ENCODE measurements at regions not wholly inside any gene's neighbourhood (a gene's known extent, or its start where the extent isn't known, plus 50 kb on each side); places are given as distances from the start of the nearest gene placed in this dataset.

DNA sequence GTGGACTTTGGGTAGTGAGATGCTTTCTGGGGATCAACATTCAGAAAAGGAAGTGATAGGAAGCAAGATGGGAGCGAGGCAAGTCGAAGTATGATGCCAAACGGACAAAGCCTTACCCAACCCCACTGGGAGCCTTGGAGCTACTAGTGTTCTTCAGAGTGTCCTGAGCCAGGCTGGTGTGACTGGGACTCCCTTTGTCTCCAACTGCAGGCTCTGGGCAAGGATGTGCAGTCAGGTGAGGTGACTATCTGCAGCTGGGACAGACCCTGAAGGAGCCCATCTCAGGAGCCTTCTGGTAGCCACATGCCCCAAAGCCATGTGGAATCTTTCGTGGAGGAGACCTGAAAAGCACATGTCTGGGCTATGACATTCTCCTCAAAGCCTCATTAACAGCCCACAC lies 360.6 kb downstream of the MTRR start (continued):
- no peak for TF ChIP-seq ESRRA (IDR thresholded peaks at IDR 0.05; ENCODE audit: low read length)
- TF ChIP-seq, protein P1, sequence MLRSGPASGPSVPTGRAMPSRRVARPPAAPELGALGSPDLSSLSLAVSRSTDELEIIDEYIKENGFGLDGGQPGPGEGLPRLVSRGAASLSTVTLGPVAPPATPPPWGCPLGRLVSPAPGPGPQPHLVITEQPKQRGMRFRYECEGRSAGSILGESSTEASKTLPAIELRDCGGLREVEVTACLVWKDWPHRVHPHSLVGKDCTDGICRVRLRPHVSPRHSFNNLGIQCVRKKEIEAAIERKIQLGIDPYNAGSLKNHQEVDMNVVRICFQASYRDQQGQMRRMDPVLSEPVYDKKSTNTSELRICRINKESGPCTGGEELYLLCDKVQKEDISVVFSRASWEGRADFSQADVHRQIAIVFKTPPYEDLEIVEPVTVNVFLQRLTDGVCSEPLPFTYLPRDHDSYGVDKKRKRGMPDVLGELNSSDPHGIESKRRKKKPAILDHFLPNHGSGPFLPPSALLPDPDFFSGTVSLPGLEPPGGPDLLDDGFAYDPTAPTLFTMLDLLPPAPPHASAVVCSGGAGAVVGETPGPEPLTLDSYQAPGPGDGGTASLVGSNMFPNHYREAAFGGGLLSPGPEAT (IDR thresholded peaks at IDR 0.05; ENCODE audit: low read depth), result no peak
- TF ChIP-seq, protein P2, sequence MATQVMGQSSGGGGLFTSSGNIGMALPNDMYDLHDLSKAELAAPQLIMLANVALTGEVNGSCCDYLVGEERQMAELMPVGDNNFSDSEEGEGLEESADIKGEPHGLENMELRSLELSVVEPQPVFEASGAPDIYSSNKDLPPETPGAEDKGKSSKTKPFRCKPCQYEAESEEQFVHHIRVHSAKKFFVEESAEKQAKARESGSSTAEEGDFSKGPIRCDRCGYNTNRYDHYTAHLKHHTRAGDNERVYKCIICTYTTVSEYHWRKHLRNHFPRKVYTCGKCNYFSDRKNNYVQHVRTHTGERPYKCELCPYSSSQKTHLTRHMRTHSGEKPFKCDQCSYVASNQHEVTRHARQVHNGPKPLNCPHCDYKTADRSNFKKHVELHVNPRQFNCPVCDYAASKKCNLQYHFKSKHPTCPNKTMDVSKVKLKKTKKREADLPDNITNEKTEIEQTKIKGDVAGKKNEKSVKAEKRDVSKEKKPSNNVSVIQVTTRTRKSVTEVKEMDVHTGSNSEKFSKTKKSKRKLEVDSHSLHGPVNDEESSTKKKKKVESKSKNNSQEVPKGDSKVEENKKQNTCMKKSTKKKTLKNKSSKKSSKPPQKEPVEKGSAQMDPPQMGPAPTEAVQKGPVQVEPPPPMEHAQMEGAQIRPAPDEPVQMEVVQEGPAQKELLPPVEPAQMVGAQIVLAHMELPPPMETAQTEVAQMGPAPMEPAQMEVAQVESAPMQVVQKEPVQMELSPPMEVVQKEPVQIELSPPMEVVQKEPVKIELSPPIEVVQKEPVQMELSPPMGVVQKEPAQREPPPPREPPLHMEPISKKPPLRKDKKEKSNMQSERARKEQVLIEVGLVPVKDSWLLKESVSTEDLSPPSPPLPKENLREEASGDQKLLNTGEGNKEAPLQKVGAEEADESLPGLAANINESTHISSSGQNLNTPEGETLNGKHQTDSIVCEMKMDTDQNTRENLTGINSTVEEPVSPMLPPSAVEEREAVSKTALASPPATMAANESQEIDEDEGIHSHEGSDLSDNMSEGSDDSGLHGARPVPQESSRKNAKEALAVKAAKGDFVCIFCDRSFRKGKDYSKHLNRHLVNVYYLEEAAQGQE (IDR thresholded peaks at IDR 0.05; ENCODE audit: low read depth, low read length), result no peak
- no peak for TF ChIP-seq ZNF207 (IDR thresholded peaks at IDR 0.05; ENCODE audit: borderline replicate concordance)
- TF ChIP-seq, protein P3, sequence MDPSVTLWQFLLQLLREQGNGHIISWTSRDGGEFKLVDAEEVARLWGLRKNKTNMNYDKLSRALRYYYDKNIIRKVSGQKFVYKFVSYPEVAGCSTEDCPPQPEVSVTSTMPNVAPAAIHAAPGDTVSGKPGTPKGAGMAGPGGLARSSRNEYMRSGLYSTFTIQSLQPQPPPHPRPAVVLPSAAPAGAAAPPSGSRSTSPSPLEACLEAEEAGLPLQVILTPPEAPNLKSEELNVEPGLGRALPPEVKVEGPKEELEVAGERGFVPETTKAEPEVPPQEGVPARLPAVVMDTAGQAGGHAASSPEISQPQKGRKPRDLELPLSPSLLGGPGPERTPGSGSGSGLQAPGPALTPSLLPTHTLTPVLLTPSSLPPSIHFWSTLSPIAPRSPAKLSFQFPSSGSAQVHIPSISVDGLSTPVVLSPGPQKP (IDR thresholded peaks at IDR 0.05; ENCODE audit: low read depth, low read length), result no peak

DNA sequence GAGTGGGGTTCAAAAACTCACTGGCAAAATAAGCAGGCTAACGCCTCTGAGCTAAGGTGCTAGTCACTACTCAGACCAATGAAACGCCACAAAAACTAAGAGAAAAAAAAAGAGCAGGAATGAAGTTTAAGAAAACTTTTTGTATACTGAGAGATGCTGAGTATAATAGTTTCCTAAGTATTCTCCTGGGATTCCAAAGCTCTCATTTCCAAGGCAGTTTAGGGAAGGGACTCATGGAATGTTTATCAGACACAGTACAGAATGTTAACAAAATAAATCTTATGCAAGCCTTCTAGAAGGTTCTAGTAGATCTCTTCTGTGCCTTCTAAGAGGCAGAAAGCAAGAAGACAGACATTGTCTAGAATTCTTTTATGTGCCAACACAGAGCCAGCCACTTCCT lies 361.9 kb downstream of the MTRR start:
- ATAC-seq (no peak), DNase-seq (ENCODE audit: low read depth, low spot score) (no peak), FAIRE-seq (no peak)
- H4K20me1 ChIP-seq (ENCODE audit: control insufficient read depth, insufficient read depth), result no peaks in the 10 kb centered on the region
- H3K36me3 ChIP-seq (ENCODE audit: control insufficient read depth in 2 of 2, insufficient read depth in 2 of 2, low read length in 1 of 2), result no peaks in the 10 kb centered on the region
- no peak overlapping the region for H2AFZ ChIP-seq (ENCODE audit: control insufficient read depth, low read depth, low read length)
- ChIA-PET SMC1A (ENCODE audit: uncharacterized antibody, unreplicated experiment) (no interaction called here), CTCF (interaction anchor here (0.6 to 0.7 kb wide), 2 partner anchors 20 to 103 kb away, joined by 3 read pairs; no protein-coding TSS in a partner anchor), POLR2A (no interaction called here), RAD21 (ENCODE audit: unreplicated experiment) (no interaction called here)
- no peak overlapping the region for H3K4me2 ChIP-seq (ENCODE audit: control insufficient read depth, insufficient read depth)
- H3K79me2 ChIP-seq (ENCODE audit: control insufficient read depth, insufficient read depth, low read length), result no peaks in the 10 kb centered on the region
- H3K27me3 ChIP-seq (replicated peaks in 1 of 2; ENCODE audit: control insufficient read depth in 2 of 2, insufficient read depth in 2 of 2, low read length in 1 of 2), result no peaks in the 10 kb centered on the region
- H3K27ac ChIP-seq (ENCODE audit: control insufficient read depth, insufficient read depth), result no peak overlapping the region
- intact Hi-C loops (cut with micrococcal nuclease; ENCODE audit: unreplicated experiment), result no loop called here
- WGBS (ENCODE audit: insufficient coverage, insufficient replicate concordance, low lambda C conversion rate, missing lambda C conversion rate), result 0% methylated on average over 2 of the region's 2 CpGs
- H3K9me3 ChIP-seq (replicated peaks; ENCODE audit: control insufficient read depth, insufficient read depth, low read length), result no peaks in the 10 kb centered on the region
- no peak for TF ChIP-seq JUNB (IDR thresholded peaks at IDR 0.05)
- TF ChIP-seq, protein P3 (IDR thresholded peaks at IDR 0.05; ENCODE audit: low read depth, low read length), result no peak
- TF ChIP-seq RBBP5 (conservative IDR thresholded peaks at IDR 0.05), result no peak
- no peak for TF ChIP-seq ZNF24 (IDR thresholded peaks at IDR 0.05)
- TF ChIP-seq, protein P1 (IDR thresholded peaks at IDR 0.05; ENCODE audit: low read depth), result no peak
- in situ Hi-C loops (cut with MboI), result no loop called here
- H3K4me1 ChIP-seq (ENCODE audit: control insufficient read depth, insufficient read depth, low read length), result no peaks in the 10 kb centered on the region
- H3K9ac ChIP-seq (ENCODE audit: control insufficient read depth, insufficient read depth, low read length), result no peak overlapping the region
- BruUV-seq (replicated peaks), result no TSS peak
- H3K4me3 ChIP-seq, result no peak overlapping the region

All from GM12878 (cell line).